SK-N-SH treated with all-trans-retinoic acid at 6 μM for 48 hours (cell line): ENCODE measurements at regions not wholly inside any gene's neighbourhood (a gene's known extent, or its start where the extent isn't known, plus 50 kb on each side); places are given as distances from the start of the nearest gene placed in this dataset.

Source experiments
- CSDC2 ChIP-seq: fragments of 250-450 bp; sonication (Bioruptor Pico); IDR thresholded peaks from 2 replicates; pipeline ENCODE4 v1.5.0; 2020; ENCODE audit warnings: mild to moderate bottlenecking, moderate library complexity
- GLIS3 ChIP-seq: fragments of 250-450 bp; sonication (Bioruptor Pico); IDR thresholded peaks from 2 replicates; pipeline ENCODE4 v1.5.0; 2020; ENCODE audit warnings: mild to moderate bottlenecking, moderate library complexity
- OSR1 ChIP-seq: fragments of 250-450 bp; sonication (Bioruptor Pico); IDR thresholded peaks from 2 replicates; pipeline ENCODE4 v1.8.0; 2022; ENCODE audit warnings: moderate library complexity, mild to moderate bottlenecking, inconsistent platforms
- PPARA ChIP-seq: fragments of 250-450 bp; sonication (Bioruptor Pico); IDR thresholded peaks from 2 replicates; pipeline ENCODE4 v1.5.0; 2020; ENCODE audit warnings: mild to moderate bottlenecking, borderline replicate concordance
- RARB ChIP-seq: fragments of 250-450 bp; sonication (Bioruptor Pico); IDR thresholded peaks from 2 replicates; pipeline ENCODE4 v1.8.0; 2021; ENCODE audit warnings: mild to moderate bottlenecking, moderate library complexity
- SNAI2 ChIP-seq: fragments of 250-450 bp; sonication (Bioruptor Pico); IDR thresholded peaks from 2 replicates; pipeline ENCODE4 v1.5.0; 2020; ENCODE audit warnings: mild to moderate bottlenecking, moderate library complexity
- TCF4 ChIP-seq: fragments of 250-450 bp; sonication (Bioruptor Pico); IDR thresholded peaks from 2 replicates; pipeline ENCODE4 v1.8.0; 2021; ENCODE audit warnings: mild to moderate bottlenecking, moderate library complexity, borderline replicate concordance
- ZC3H10 ChIP-seq: fragments of 250-450 bp; sonication (Bioruptor Pico); IDR thresholded peaks from 2 replicates; pipeline ENCODE4 v1.5.1; 2021; ENCODE audit warnings: mild to moderate bottlenecking, moderate library complexity
- ZNF565 ChIP-seq: fragments of 450-650 bp; formaldehyde crosslinking; conservative IDR thresholded peaks from 2 replicates; pipeline ENCODE4 v1.5.0; 2020; ENCODE audit warnings: low read depth, mild to moderate bottlenecking, moderate library complexity

DNA sequence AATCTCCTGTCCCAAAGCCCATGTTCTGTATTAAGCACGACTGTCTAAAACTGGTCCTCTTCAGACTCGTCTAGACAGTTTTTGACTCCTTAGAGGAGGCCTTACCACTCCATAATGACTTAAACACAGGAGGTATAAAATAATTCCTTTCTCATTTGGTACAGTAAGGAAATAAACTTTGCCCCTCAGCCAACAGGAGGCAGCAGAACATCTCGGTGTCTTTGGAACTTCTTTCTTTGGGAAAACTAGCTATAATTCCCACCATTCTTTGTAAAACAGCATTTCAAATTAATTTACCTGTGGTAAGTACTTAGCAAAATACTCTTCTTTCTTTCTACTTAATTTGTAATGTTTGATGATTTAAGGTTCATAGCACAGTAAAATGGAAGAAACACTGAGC is 292.7 kb upstream of the G2E3 start:
- TF ChIP-seq SNAI2 (no peak), RARB (CRISPR knock-in tag) (no peak), GLIS3 (CRISPR knock-in tag) (no peak), PPARA (no peak), ZNF565 (no peak), TCF4 (no peak), OSR1 (CRISPR knock-in tag) (no peak), ZC3H10 (CRISPR knock-in tag) (no peak), CSDC2 (CRISPR knock-in tag) (no peak)
